Ecto neural progenitor cell (in vitro differentiated cells): ENCODE measurements at regions not wholly inside any gene's neighbourhood (a gene's known extent, or its start where the extent isn't known, plus 50 kb on each side); places are given as distances from the start of the nearest gene placed in this dataset.
"Not testable (repeated sequence)": the region's sequence is repeated elsewhere in the genome, so short reads cannot be mapped to it uniquely, and the experiment has no call there.

ENCODE experiments used
- DNase-seq: peaks from one replicate; pipeline ENCODE4 v3.0.0-alpha.2; 2018; ENCODE audit warnings: low spot score

DNA sequence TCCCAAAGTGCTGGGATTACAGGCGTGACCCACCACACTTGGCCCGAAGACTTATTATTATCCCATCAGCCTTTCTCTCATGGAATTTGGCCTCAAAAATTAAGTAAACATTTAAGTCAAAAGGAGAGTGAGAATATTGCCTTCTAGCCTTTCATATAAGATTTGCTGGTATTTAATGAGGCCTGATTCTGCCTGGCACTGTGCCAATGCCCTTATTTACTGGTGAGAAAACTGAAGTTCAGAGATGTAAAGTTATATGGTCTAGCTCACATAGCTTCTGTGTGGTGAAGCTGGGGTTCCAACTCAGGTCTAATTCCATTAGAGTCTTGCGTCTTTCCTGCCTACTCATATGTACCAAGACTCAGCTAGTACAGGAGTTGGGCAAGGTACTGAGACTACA is 260.2 kb downstream of the SDHAF3 start:
- DNase-seq = no peak

DNA sequence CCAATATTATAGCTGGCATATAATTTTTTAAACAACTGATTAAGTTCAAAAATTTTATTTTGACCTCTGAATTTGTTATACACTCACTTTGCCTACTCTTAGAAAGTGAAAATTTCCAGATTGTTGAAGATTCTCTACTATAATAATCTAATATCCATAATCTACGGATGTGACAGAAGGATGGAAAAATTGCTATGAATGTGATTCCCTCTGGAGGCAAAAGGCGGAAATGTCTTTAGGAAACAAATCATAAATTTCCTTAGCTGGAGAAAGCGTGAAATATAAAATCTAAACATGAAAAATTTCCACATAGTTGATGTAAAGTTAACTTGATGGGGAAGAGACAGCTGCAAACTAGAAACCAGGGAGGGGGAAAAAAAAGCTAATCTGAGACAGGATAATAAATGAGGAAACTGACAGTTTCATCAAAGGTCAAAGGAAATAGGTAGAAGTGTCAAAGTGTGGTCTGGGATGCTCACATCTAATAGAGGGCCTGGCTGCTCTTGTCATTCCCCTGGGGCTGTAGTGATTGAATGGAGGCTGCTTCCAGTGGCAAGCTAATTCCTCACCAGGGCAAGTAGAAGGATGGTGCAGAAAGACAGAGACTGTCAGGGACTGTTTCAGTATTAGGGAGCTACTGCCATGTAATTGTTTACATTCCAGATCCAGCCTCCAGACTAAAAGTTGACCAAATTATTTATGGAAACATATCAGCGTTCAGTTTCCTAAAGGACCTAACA is 264.5 kb downstream of the SDHAF3 start:
- DNase-seq = no peak

DNA sequence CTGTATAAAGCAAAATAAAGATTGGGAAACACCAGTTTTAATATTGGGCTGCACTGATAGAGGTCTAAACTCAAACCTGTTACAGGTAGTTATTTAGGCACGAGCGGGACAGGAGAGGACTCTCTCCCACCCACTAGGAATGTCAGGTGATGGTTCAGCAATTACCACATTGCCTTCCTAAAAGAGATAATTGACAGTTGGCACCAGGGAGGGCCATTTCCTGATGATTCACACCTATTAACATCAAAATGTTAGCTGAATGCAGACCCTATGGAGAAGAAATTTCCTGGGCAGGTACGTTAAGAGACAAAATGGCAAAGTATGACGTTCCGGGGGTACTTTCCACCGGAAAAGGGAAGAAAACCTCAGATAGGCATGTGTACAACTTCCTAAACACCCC is 272.6 kb downstream of the SDHAF3 start:
- DNase-seq = no peak

GRCh38 chr7:97390915-97391593 is 273.6 kb downstream of the SDHAF3 start:
- no peak for DNase-seq

DNA sequence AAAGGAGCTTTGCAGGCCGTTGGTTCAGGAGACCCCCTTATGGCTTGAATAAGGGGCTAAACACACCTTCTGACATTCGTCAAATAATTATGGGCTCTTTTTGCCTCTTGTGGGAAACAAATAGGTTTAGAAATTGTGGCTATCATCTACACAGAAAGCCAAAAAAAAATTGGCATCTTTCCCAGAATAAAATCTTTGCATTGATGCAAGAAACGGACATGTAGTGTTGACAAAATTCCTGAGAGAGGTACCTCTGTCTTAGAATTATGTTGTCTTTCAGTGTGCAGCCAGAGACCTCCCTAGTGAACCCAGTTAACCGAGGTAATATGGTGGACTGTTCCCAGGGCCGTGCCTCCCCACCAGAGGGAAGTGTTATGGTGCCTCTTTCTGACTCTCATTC is 283.9 kb downstream of the SDHAF3 start:
- no peak for DNase-seq

DNA sequence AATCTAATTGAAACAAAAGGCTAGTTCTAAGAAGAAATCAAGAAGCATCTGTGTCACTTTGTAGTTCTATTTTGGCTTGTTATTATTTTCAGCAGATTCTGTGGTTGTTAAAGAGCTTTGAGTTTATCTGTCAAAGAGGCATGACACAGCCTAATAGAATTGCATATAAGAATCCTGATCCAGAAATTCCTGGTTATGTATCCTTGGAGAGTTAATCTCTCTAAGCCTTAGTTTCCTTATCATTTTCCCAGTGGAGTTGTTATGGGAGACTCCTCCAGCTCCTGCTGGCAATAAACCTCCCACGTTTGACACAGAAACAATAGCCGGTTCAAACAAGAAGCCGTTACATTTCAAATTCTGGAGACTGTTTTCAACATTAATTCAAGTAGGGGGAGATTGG is 288.3 kb downstream of the SDHAF3 start:
- no peak for DNase-seq

GRCh38 chr7:97407106-97407505 is 289.6 kb downstream of the SDHAF3 start:
- DNase-seq = no peak

DNA sequence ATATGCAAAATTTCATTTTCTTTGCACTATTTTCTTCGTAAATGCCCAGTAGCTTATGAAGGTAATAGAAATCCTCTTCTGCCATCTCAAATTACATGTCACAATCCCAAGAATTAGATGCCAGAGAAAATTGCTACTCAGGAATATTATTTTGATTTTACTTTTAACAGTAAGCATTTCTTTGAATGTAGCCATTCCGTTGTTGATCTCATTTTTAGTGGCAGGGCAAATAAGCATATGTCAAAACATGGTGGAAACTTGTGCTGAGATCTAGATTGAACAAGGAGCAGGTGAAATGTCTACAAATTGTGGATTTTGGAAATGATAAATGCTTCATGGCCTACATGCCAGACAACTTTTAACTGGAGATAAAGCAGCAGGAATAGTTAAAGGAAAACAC is 291.8 kb downstream of the SDHAF3 start:
- DNase-seq = no peak

DNA sequence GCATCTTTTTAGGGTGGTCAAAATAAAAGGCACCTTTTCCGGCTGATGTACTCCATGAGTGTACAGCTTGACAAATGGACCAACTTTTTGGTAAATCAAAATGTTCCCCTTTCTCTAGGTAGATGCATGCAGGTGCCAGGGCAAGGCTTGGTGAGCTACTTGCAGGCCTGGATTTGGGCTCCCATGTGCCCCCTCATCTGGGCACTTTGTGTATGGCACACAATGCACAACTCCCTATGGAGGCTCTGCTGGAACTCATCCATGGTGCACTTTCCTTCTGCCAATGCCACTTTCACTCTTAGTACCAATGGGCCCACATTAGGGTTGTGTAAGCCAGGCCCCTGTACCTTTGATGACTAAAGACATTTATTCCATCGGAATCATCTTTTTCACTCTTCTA is 300.8 kb downstream of the SDHAF3 start:
- DNase-seq = no peak

- no peak for DNase-seq
Observed at GRCh38 chr7:97419898-97420297, 302.4 kb downstream of the SDHAF3 start.

DNA sequence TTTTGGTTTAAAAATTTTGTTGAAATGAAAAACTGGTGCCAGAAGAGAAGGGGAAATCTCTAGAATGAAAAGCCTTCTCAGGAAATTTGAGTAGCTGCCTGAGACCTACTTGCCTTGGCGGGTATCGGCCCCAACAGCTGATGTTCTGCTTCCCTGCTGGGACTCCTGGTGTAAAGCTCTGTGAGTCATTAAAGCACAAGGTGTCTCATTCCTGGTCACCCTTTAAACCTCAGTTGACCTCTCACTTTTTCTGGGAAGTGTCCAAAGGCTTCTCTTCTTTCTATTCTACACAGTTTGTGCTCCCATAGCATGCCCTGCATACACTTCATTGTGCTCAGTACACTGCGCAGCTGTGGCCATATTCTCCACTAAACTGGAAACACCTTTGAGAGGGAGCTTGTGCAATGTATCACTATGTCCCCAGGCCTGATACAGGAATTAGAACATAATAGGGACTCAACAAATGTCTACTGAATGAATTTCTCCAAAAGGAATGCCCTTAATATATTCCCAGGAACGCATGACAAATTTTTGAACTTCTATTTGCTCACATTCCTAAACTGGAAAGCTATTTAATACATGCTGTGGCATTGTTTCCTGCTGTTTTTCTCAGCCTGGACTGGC is 303.9 kb downstream of the SDHAF3 start:
- no peak for DNase-seq

GRCh38 chr7:97422046-97422445 is 304.5 kb downstream of the SDHAF3 start:
- no peak for DNase-seq

DNA sequence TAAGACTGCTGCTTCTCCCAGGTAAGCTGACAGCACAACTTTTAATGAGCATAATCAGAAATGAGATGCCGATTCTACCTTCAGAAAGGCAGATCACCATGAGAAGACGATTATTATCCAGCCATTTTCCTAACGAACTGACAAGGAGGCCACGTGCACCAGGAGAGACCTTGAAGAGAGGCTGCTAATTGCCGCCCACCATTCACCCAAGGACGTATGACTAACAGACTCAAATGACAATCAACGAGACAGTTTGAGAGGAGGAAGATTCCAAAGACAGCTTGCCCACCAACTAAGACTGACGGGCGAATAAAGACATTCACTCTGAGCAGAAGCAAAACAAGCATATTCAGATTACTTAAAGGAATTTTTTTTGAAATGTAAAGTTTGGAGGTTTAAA is 301.9 kb upstream of the TAC1 start:
- no peak for DNase-seq

DNA sequence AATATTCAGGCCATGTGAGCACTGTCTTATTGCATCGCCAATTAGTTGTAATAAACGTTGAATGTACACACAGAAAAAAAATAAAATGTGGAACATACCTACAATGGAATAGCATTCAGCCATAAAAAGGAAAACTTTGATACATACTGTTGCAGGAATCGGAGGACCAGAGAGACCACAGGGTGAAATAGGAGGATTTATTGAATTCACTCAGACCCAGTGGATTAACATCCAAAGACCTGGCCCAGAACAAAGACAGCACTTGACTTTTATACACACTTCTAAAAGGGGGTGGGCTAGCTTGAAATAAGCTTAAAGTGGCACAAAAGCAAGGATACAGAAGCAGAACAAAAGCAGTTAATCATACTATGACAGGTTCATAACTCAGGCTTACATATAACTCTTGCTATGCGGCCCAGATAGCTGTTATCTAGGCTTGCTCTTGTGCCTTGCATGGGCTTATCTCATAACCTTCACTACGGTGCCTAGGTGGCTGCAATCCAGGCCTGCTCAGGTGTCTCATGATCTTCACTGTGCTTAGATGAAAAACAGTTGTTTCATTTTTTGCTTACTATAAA is 292.2 kb upstream of the TAC1 start:
- no peak for DNase-seq

DNA sequence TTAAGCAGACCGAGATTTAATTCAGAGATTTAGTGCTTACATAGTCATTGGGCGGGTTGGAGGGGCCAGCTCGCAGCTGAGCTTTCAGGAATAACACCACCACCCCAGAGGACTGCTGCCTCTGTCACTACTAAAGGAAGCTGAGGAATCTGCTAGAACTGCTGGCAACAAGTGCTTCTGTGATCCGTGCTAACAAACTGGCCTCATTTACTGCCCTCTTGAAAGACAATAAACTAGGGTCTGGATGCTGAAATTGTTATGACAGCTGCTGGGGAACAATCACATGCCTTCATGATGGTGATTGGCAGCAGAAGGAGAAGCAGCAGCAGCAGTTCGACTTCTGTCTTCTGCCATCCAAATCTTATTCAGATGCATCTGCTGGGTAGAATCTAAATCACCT is 285.5 kb upstream of the TAC1 start:
- no peak for DNase-seq

- not testable (repeated sequence) for DNase-seq
Observed at GRCh38 chr7:97449448-97449847, 282.4 kb upstream of the TAC1 start.

DNA sequence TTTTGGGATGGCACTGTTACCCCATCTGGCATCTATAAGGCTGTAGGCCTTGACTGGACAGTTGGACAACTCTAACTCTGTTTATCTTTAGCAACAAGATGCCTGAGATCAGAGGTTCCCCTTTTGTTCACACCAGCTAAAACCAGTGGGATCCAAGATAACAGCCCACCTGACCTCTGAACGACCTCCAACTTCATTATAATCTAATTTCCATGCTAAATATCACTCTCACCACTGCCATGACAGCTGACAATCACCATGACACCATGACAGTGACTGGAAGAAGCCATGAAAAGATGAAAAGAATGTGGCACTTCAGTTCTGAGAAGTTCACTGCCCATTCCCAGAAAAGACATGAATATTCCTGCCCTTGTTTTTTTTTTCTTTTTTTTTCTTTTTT is 281.4 kb upstream of the TAC1 start:
- DNase-seq = no peak

- no peak for DNase-seq
Observed at GRCh38 chr7:97454636-97455035, 277.2 kb upstream of the TAC1 start.

GRCh38 chr7:97457054-97457453 is 274.8 kb upstream of the TAC1 start:
- DNase-seq = no peak

- no peak for DNase-seq
Observed at GRCh38 chr7:97460433-97460832, 271.5 kb upstream of the TAC1 start.

GRCh38 chr7:97461596-97461995 is 270.3 kb upstream of the TAC1 start:
- DNase-seq = no peak

DNA sequence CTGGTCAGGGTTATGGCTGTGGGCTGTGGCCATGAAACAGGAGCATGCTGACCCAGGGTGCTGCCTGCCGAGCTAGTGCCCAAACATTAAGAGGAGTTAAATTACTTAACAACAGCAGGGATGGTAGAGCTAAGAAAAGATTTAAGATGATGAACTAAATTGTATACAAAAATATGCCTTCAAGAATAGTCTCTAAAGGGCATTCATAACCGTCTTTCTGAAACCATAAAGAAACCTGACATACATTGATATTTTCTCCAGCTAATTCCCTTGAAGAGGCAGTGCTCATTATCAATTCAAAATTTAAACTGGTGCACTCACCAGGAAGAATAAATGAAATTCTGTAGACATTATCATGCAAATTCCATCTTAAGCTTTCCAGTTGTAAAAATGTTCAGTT is 265.8 kb upstream of the TAC1 start:
- DNase-seq = no peak
